ENCODE measurements at regions not wholly inside any gene's neighbourhood (a gene's known extent, or its start where the extent isn't known, plus 50 kb on each side); places are given as distances from the start of the nearest gene placed in this dataset.

- Histone ChIP-seq H3K9me3 (ENCODE audit: control insufficient read depth, low read depth, low read length) (no peaks in the 10 kb centered on the region), H3K27me3 (ENCODE audit: control insufficient read depth, extremely low read depth, insufficient read depth, low read length) (no peaks in the 10 kb centered on the region), H4K20me1 (ENCODE audit: control insufficient read depth, extremely low read depth, insufficient read depth, low read length) (no peaks in the 10 kb centered on the region), H3K9ac (ENCODE audit: control insufficient read depth, extremely low read depth, insufficient read depth, low read length) (no peak overlapping the region), H3K27ac (ENCODE audit: control insufficient read depth, insufficient read depth, low read length) (no peak overlapping the region), H3K36me3 (ENCODE audit: control insufficient read depth in 2 of 2, extremely low read depth in 1 of 2, insufficient read depth in 2 of 2, low read length in 2 of 2) (no peaks in the 10 kb centered on the region), H3K79me2 (ENCODE audit: control insufficient read depth, insufficient read depth, low read length) (no peaks in the 10 kb centered on the region), H3K4me3 (ENCODE audit: control insufficient read depth in 2 of 3, extremely low read depth in 1 of 3, insufficient read depth in 2 of 3, low read depth in 1 of 3, low read length in 3 of 3) (no peak overlapping the region), H3K4me2 (ENCODE audit: control insufficient read depth, extremely low read depth, insufficient read depth, low read depth, low read length) (no peak overlapping the region), H2AFZ (ENCODE audit: control insufficient read depth, low read length) (no peak overlapping the region), H3K4me1 (ENCODE audit: control insufficient read depth, extremely low read depth, insufficient read depth, low read length) (no peaks in the 10 kb centered on the region), H3K9me1 (ENCODE audit: control insufficient read depth, extremely low read depth, insufficient read depth, low read length) (no peaks in the 10 kb centered on the region)
- dilution Hi-C loops (cut with MboI; ENCODE audit: extremely low pct_ligation_motif_present, low sequenced_read_pairs): no loop called here
- TF ChIP-seq CTCF (optimal IDR thresholded peaks at IDR 0.05 in 1 of 3, IDR thresholded peaks at IDR 0.05 in 1 of 3, conservative IDR thresholded peaks at IDR 0.05 in 1 of 3; ENCODE audit: extremely low read depth in 1 of 3, insufficient read depth in 2 of 3, low read length in 3 of 3) (no peak), EZH2 (IDR thresholded peaks at IDR 0.05; ENCODE audit: low read length) (no peak)
- no peak for DNase-seq (ENCODE audit: low read depth, low spot score)
- no peak for FAIRE-seq
Observed at GRCh38 chr10:43943818-43944360, 295.2 kb upstream of the ZNF32 start.

- no peak overlapping the region for H3K4me3 ChIP-seq (ENCODE audit: control insufficient read depth in 2 of 3, extremely low read depth in 1 of 3, insufficient read depth in 2 of 3, low read depth in 1 of 3, low read length in 3 of 3)
- no peaks in the 10 kb centered on the region for H3K9me1 ChIP-seq (ENCODE audit: control insufficient read depth, extremely low read depth, insufficient read depth, low read length)
- DNase-seq (ENCODE audit: low read depth, low spot score) (no peak), FAIRE-seq (no peak)
- dilution Hi-C loops (cut with MboI; ENCODE audit: extremely low pct_ligation_motif_present, low sequenced_read_pairs): no loop called here
- no peaks in the 10 kb centered on the region for H3K27me3 ChIP-seq (ENCODE audit: control insufficient read depth, extremely low read depth, insufficient read depth, low read length)
- no peak overlapping the region for H3K9ac ChIP-seq (ENCODE audit: control insufficient read depth, extremely low read depth, insufficient read depth, low read length)
- H3K4me1 ChIP-seq (ENCODE audit: control insufficient read depth, extremely low read depth, insufficient read depth, low read length): no peaks in the 10 kb centered on the region
- H3K4me2 ChIP-seq (ENCODE audit: control insufficient read depth, extremely low read depth, insufficient read depth, low read depth, low read length): no peak overlapping the region
- no peaks in the 10 kb centered on the region for H3K79me2 ChIP-seq (ENCODE audit: control insufficient read depth, insufficient read depth, low read length)
- H4K20me1 ChIP-seq (ENCODE audit: control insufficient read depth, extremely low read depth, insufficient read depth, low read length): no peaks in the 10 kb centered on the region
- no peak overlapping the region for H3K27ac ChIP-seq (ENCODE audit: control insufficient read depth, insufficient read depth, low read length)
- H3K9me3 ChIP-seq (ENCODE audit: control insufficient read depth, low read depth, low read length): no peaks in the 10 kb centered on the region
- TF ChIP-seq CTCF (optimal IDR thresholded peaks at IDR 0.05 in 1 of 3, IDR thresholded peaks at IDR 0.05 in 1 of 3, conservative IDR thresholded peaks at IDR 0.05 in 1 of 3; ENCODE audit: extremely low read depth in 1 of 3, insufficient read depth in 2 of 3, low read length in 3 of 3) (no peak), EZH2 (IDR thresholded peaks at IDR 0.05; ENCODE audit: low read length) (no peak)
- no peaks in the 10 kb centered on the region for H3K36me3 ChIP-seq (ENCODE audit: control insufficient read depth in 2 of 2, extremely low read depth in 1 of 2, insufficient read depth in 2 of 2, low read length in 2 of 2)
- H2AFZ ChIP-seq (ENCODE audit: control insufficient read depth, low read length): no peak overlapping the region
Observed at GRCh38 chr10:43943119-43943817, 294.6 kb upstream of the ZNF32 start.
